ENCODE measurements at regions not wholly inside any gene's neighbourhood (a gene's known extent, or its start where the extent isn't known, plus 50 kb on each side); places are given as distances from the start of the nearest gene placed in this dataset.
"Not testable (repeated sequence)": the region's sequence is repeated elsewhere in the genome, so short reads cannot be mapped to it uniquely, and the experiment has no call there.

- DNase-seq (ENCODE audit: low read depth), result peak; percentile 18
- TF ChIP-seq CTCF (IDR thresholded peaks at IDR 0.05; ENCODE audit: low read length, missing control alignments), result no peak
- H3K4me3 ChIP-seq (replicated peaks; ENCODE audit: low read depth, low read length), result no peak overlapping the region
Measured at GRCh38 chr6:3913958-3914337, 64.8 kb downstream of the FAM50B start.

- TF ChIP-seq CTCF (IDR thresholded peaks at IDR 0.05; ENCODE audit: low read length, missing control alignments), result no peak
- no peak for DNase-seq (ENCODE audit: low read depth)
- no peak overlapping the region for H3K4me3 ChIP-seq (replicated peaks; ENCODE audit: low read depth, low read length)
Measured at GRCh38 chr6:3915076-3915791, 66.1 kb downstream of the FAM50B start.

- no peak overlapping the region for H3K4me3 ChIP-seq (replicated peaks; ENCODE audit: low read depth, low read length)
- no peak for TF ChIP-seq CTCF (IDR thresholded peaks at IDR 0.05; ENCODE audit: low read length, missing control alignments)
- DNase-seq (ENCODE audit: low read depth), result peak; percentile 37
Measured at GRCh38 chr6:3916211-3916610, 67.0 kb downstream of the FAM50B start.

GRCh38 chr6:3916749-3917148 is 67.6 kb downstream of the FAM50B start:
- not testable (repeated sequence) for DNase-seq (ENCODE audit: low read depth); H3K4me3 ChIP-seq (replicated peaks; ENCODE audit: low read depth, low read length)

GRCh38 chr6:3918469-3918868 is 69.3 kb downstream of the FAM50B start:
- no peak for DNase-seq (ENCODE audit: low read depth)
- TF ChIP-seq CTCF (IDR thresholded peaks at IDR 0.05; ENCODE audit: low read length, missing control alignments), result no peak
- H3K4me3 ChIP-seq (replicated peaks; ENCODE audit: low read depth, low read length), result no peak overlapping the region

GRCh38 chr6:3919130-3919628 is 70.0 kb downstream of the FAM50B start:
- DNase-seq (ENCODE audit: low read depth), result peak; percentile 71
- no peak for TF ChIP-seq CTCF (IDR thresholded peaks at IDR 0.05; ENCODE audit: low read length, missing control alignments)
- no peak overlapping the region for H3K4me3 ChIP-seq (replicated peaks; ENCODE audit: low read depth, low read length)

- no peak for TF ChIP-seq CTCF (IDR thresholded peaks at IDR 0.05; ENCODE audit: low read length, missing control alignments)
- H3K4me3 ChIP-seq (replicated peaks; ENCODE audit: low read depth, low read length), result no peak overlapping the region
- no peak for DNase-seq (ENCODE audit: low read depth)
Measured at GRCh38 chr6:3919849-3920248, 70.7 kb downstream of the FAM50B start.

Data from fibroblast of pulmonary artery (primary cell).